Karpas-422 (cell line): ENCODE measurements at regions not wholly inside any gene's neighbourhood (a gene's known extent, or its start where the extent isn't known, plus 50 kb on each side); places are given as distances from the start of the nearest gene placed in this dataset.

Experiments
- DNase-seq: peaks from one replicate; pipeline ENCODE4 v3.0.0-alpha.2; 2015
- H2AFZ ChIP-seq: fragments of 200-600 bp; sonication (generic); 2 replicates; pipeline ENCODE4 v1.6.1; 2014; ENCODE audit warnings: antibody characterized with exemption, low read length, mixed read lengths
- H3K27ac ChIP-seq: fragments of 200-600 bp; sonication (generic); 2 replicates; pipeline ENCODE4 v1.5.1; 2014; ENCODE audit warnings: mild to moderate bottlenecking, low read length, moderate library complexity
- H3K27me3 ChIP-seq: fragments of 200-600 bp; sonication (generic); 2 replicates; pipeline ENCODE4 v1.6.1; 2014; ENCODE audit warnings: low read length, mixed read lengths
- H3K36me3 ChIP-seq: fragments of 200-600 bp; sonication (generic); 2 replicates; pipeline ENCODE4 v1.6.1; 2014; ENCODE audit warnings: low read length, mixed read lengths; ENCODE audit not compliant: insufficient read depth
- H3K4me1 ChIP-seq: fragments of 200-600 bp; sonication (generic); 2 replicates; pipeline ENCODE4 v1.6.1; 2014; ENCODE audit warnings: mild to moderate bottlenecking, low read length, mixed read lengths
- H3K4me2 ChIP-seq: fragments of 200-600 bp; sonication (generic); 2 replicates; pipeline ENCODE4 v1.6.1; 2014; ENCODE audit warnings: low read length, low read depth, mild to moderate bottlenecking; ENCODE audit not compliant: poor library complexity, severe bottlenecking
- H3K4me3 ChIP-seq: fragments of 200-600 bp; sonication (generic); 2 replicates; pipeline ENCODE4 v1.5.1; 2014; ENCODE audit warnings: mild to moderate bottlenecking, antibody characterized with exemption, low read length, mixed read lengths
- H3K79me2 ChIP-seq: fragments of 200-600 bp; sonication (generic); 2 replicates; pipeline ENCODE4 v1.6.1; 2014; ENCODE audit warnings: mild to moderate bottlenecking, low read length, mixed read lengths
- H3K9ac ChIP-seq: fragments of 200-600 bp; sonication (generic); 2 replicates; pipeline ENCODE4 v1.6.0; 2014; ENCODE audit warnings: low read length
- H3K9me2 ChIP-seq: fragments of 200-600 bp; sonication (generic), shearing (Covaris generic); replicated peaks from 2 replicates; pipeline ENCODE4 v1.6.0; 2014; ENCODE audit warnings: mild to moderate bottlenecking, low read length, moderate library complexity; ENCODE audit not compliant: insufficient read depth
- H3K9me3 ChIP-seq: fragments of 300-700, 200-600 bp; sonication (generic); 2 replicates; pipeline ENCODE4 v1.6.1; 2014; ENCODE audit warnings: low read length, mixed read lengths
- H4K20me1 ChIP-seq: fragments of 200-600 bp; sonication (generic); 2 replicates; pipeline ENCODE4 v1.6.1; 2014; ENCODE audit warnings: mild to moderate bottlenecking, antibody characterized with exemption, low read length, low read depth; ENCODE audit not compliant: insufficient read depth

DNA sequence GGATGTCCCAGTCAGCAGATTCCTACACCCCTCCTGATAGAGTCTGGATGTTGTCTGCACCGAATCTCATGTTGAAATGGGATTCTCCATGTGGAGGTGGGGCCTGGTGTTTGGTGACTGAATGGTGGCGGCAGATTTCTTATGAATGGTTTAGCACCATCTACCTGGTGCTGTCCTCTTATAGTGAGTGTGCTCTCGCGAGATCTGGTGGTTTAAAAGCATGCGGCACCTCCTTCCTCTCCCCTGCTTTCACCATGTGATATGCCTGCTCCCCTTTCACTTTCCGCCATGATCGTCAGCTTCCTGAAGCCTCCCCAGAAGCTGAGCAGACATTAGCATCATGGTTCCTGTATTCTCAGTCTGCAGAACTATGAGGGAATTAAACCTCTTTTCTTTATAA, 135.2 kb upstream of the SLC6A11 start:
- no peaks in the 10 kb centered on the region for H4K20me1 ChIP-seq
- no peak overlapping the region for H3K4me2 ChIP-seq
- H2AFZ ChIP-seq: no peak overlapping the region
- H3K9me2 ChIP-seq: no peaks in the 10 kb centered on the region
- no peak overlapping the region for H3K27ac ChIP-seq
- H3K4me1 ChIP-seq: peaks cover 22% of the 10 kb centered on the region
- H3K4me3 ChIP-seq: no peak overlapping the region
- no peak overlapping the region for H3K9ac ChIP-seq
- H3K9me3 ChIP-seq: no peaks in the 10 kb centered on the region
- no peaks in the 10 kb centered on the region for H3K27me3 ChIP-seq
- no peaks in the 10 kb centered on the region for H3K36me3 ChIP-seq
- H3K79me2 ChIP-seq: no peaks in the 10 kb centered on the region
- DNase-seq: no peak

DNA sequence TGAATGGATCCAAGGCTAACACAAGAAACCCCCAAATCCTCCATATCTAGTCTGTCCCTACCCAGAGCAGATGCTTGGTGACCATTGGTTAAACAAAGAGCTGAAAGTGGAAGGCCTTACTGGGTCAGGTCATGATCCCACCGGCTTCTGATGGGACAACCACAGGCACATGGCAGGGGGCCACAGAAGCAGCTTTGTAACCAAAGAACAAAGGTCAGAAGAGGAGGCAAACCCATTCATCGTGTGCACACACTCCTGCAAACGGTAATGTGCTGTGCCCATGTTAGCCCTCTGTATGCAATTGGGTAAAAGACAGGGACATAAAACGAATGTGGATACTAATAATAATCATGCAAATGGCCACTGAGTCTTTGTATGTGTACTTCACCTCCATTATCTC, 133.3 kb upstream of the SLC6A11 start:
- H3K9me3 ChIP-seq: no peaks in the 10 kb centered on the region
- H3K4me3 ChIP-seq: no peak overlapping the region
- H3K4me2 ChIP-seq: peak overlapping the region; percentile 29
- no peak overlapping the region for H2AFZ ChIP-seq
- H3K79me2 ChIP-seq: no peaks in the 10 kb centered on the region
- H3K4me1 ChIP-seq: peaks cover 22% of the 10 kb centered on the region
- no peaks in the 10 kb centered on the region for H4K20me1 ChIP-seq
- H3K36me3 ChIP-seq: no peaks in the 10 kb centered on the region
- H3K9me2 ChIP-seq: no peaks in the 10 kb centered on the region
- no peak overlapping the region for H3K27ac ChIP-seq
- no peak overlapping the region for H3K9ac ChIP-seq
- no peak for DNase-seq
- H3K27me3 ChIP-seq: no peaks in the 10 kb centered on the region

DNA sequence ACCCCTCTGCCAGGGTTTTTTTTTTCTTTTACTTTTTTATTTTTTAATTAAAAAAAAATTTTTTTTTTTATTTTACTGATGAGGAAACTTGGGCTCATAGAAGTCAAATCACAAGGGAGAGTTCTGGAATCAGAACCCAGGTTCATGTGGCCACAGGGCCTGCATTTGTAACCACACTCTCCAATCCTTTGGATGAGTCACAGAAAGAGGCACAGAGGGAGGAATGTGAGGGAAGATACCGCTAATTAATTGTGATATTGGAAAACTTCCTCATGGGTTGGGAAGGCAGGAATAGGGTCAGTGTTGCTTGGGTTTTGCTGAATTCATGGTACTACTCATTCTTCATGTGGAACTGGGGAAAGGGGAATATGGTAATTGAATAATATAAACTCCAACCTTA, 132.9 kb upstream of the SLC6A11 start:
- Histone ChIP-seq H3K27ac (no peak overlapping the region), H3K36me3 (no peaks in the 10 kb centered on the region), H3K4me3 (no peak overlapping the region), H3K79me2 (no peaks in the 10 kb centered on the region), H3K9me3 (no peaks in the 10 kb centered on the region), H4K20me1 (no peaks in the 10 kb centered on the region), H3K9ac (no peak overlapping the region), H3K27me3 (no peaks in the 10 kb centered on the region), H3K4me1 (peaks cover 24% of the 10 kb centered on the region), H2AFZ (no peak overlapping the region), H3K9me2 (no peaks in the 10 kb centered on the region), H3K4me2 (peak overlapping the region; percentile 29)
- no peak for DNase-seq

DNA sequence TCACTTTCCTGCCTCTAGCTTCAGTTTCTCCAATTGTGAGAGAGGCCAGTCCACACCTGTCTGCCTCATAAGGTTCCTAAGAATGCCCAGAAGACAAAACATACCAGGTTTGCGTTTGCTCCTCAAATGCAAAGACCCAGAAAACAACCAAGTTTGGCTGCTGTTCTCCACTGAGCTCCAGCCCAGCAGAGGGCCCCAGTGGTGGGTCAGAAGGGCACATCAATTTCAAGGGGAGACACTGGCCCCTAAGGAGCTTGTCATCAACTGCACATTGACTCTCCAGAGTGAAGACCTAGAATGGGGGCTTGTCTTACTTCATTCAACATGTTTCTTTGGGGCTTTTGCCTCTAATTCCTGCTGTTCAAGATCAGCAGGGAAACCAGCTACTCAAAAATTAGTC, 127.9 kb upstream of the SLC6A11 start:
- DNase-seq: peak; percentile 76
- peaks cover 16% of the 10 kb centered on the region for H3K4me1 ChIP-seq

DNA sequence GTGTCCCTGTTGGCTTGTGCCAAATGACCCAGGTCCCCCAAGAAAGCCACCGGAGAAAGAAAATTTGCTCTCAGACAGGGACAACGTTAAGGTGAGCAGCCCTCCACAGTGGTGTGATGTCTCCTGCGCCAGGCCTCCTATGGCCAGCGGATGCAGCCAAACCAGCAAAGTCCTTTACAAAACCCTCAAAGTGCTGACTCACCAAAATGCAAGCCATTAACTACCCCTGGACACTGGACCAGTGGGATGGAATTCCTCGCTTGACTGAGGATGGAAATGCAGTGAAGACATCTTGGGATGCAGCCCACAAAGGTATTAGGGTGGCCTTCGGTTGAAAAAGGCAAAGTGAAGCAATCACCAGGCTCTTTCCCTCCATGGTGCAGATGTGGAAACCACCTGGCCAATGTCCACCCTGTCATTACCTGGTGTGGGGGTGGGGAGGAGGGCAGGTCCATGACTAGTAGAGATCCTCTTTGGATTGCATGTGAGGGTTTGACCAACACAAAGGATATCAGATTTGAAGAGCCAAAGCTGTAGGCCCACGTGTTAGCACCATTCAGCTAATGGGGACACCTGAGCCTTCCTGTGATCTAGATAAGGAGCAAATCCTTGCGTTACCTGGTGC, 127.4 kb upstream of the SLC6A11 start:
- no peaks in the 10 kb centered on the region for H3K9me3 ChIP-seq
- no peaks in the 10 kb centered on the region for H3K79me2 ChIP-seq
- H3K27ac ChIP-seq: no peak overlapping the region
- H3K36me3 ChIP-seq: no peaks in the 10 kb centered on the region
- no peak for DNase-seq
- no peak overlapping the region for H3K4me2 ChIP-seq
- H3K4me3 ChIP-seq: no peak overlapping the region
- no peaks in the 10 kb centered on the region for H3K9me2 ChIP-seq
- peaks cover 13% of the 10 kb centered on the region for H3K4me1 ChIP-seq
- H4K20me1 ChIP-seq: no peaks in the 10 kb centered on the region
- no peak overlapping the region for H2AFZ ChIP-seq
- no peaks in the 10 kb centered on the region for H3K27me3 ChIP-seq
- H3K9ac ChIP-seq: no peak overlapping the region

More for the DNA sequence above, 127.9 kb upstream of the SLC6A11 start:
- Histone ChIP-seq H3K27ac (no peak overlapping the region), H3K27me3 (no peaks in the 10 kb centered on the region), H3K4me2 (no peak overlapping the region), H4K20me1 (no peaks in the 10 kb centered on the region), H3K9ac (no peak overlapping the region), H3K79me2 (no peaks in the 10 kb centered on the region), H2AFZ (no peak overlapping the region), H3K9me2 (no peaks in the 10 kb centered on the region), H3K9me3 (no peaks in the 10 kb centered on the region), H3K36me3 (no peaks in the 10 kb centered on the region), H3K4me3 (no peak overlapping the region)

DNA sequence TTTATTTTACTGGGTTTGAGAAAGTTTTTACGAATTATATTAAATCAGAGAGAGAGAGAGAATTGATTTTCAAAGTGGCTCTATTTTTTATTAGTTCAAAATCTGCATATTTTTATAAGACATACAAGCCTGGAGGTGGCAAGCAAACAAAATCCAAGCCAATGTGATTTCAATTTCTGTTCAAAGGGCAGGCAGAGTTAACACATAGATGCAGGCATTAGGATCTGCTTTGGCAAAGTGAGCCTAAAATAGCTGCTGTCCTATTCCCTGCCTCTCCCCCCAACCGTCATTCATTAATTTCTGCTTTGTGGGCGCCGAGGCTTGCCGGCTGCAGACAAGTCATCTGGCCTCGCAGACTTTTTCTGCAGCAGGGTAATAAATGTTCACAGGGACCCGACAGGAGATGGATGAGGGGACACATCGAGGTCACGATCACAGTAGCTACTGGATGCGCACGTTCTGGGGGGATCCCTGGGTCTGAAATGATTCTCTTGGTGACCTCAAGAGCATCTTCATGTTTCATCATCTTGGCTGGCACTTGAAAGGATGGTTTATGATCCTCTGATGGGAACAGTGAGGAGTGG, 123.9 kb upstream of the SLC6A11 start:
- DNase-seq: no peak
- Histone ChIP-seq H3K4me2 (no peak overlapping the region), H3K27ac (no peak overlapping the region), H3K79me2 (no peaks in the 10 kb centered on the region), H3K9ac (no peak overlapping the region), H3K9me2 (no peaks in the 10 kb centered on the region), H3K9me3 (no peaks in the 10 kb centered on the region), H3K4me3 (no peak overlapping the region), H4K20me1 (no peaks in the 10 kb centered on the region), H3K36me3 (no peaks in the 10 kb centered on the region), H3K27me3 (0 out of 2 replicates have a peak, but pooled peaks cover 2% of the 10 kb centered on the region), H2AFZ (no peak overlapping the region), H3K4me1 (0 out of 2 replicates have a peak, but pooled peaks cover 4% of the 10 kb centered on the region)

DNA sequence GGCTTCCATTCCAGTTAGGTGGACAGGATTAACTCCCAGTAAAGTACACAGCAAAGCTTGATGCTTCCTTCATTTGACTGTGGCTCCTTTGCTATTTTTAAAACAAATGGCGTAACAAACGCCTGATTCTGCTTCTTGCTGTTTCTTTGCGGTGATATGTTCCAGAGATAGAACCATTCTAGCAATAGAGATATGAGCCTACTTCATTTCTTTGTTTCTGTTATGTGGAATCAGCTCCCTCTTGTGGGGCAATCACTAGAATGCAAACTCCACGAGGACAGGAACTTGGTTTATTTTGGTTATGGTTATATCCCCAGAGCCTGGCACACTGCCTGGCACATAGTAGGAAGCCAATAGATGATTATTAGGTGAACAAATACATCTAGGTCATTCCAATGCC, 122.6 kb upstream of the SLC6A11 start:
- 0 out of 2 replicates have a peak, but pooled peaks cover 2% of the 10 kb centered on the region for H3K27me3 ChIP-seq

DNA sequence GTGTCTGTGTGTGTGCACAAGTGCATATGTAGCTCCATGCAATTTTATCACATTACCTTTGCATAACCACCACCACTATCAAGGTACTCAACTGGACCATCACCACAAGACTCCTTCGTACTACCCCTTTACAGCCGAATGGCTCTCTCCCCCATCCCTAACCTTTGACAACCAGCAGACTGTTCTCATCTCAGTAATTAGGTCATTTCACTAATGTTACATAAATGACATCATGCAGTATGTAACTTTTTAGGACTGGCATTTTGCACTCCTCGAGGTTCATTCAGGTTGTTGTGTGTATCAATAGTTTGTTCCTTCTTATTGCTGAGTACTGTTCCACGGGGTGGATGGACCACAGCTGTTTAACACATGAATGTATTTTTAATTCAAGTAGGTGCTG, 121.8 kb upstream of the SLC6A11 start:
- DNase-seq: no peak

More for the DNA sequence above, 122.6 kb upstream of the SLC6A11 start:
- H3K79me2 ChIP-seq: no peaks in the 10 kb centered on the region
- H3K4me1 ChIP-seq: no peaks in the 10 kb centered on the region
- no peak overlapping the region for H3K27ac ChIP-seq
- H4K20me1 ChIP-seq: no peaks in the 10 kb centered on the region
- H2AFZ ChIP-seq: no peak overlapping the region
- no peak overlapping the region for H3K4me2 ChIP-seq
- H3K9me3 ChIP-seq: no peaks in the 10 kb centered on the region
- DNase-seq: peak; percentile 73
- no peak overlapping the region for H3K4me3 ChIP-seq
- no peaks in the 10 kb centered on the region for H3K9me2 ChIP-seq
- no peak overlapping the region for H3K9ac ChIP-seq
- no peaks in the 10 kb centered on the region for H3K36me3 ChIP-seq

More for the DNA sequence above, 121.8 kb upstream of the SLC6A11 start:
- no peaks in the 10 kb centered on the region for H4K20me1 ChIP-seq
- no peak overlapping the region for H3K9ac ChIP-seq
- no peaks in the 10 kb centered on the region for H3K4me1 ChIP-seq
- H3K9me3 ChIP-seq: no peaks in the 10 kb centered on the region
- no peak overlapping the region for H3K4me2 ChIP-seq
- no peak overlapping the region for H2AFZ ChIP-seq
- H3K79me2 ChIP-seq: no peaks in the 10 kb centered on the region
- no peaks in the 10 kb centered on the region for H3K36me3 ChIP-seq
- 0 out of 2 replicates have a peak, but pooled peaks cover 2% of the 10 kb centered on the region for H3K27me3 ChIP-seq
- H3K27ac ChIP-seq: no peak overlapping the region
- H3K4me3 ChIP-seq: no peak overlapping the region
- no peaks in the 10 kb centered on the region for H3K9me2 ChIP-seq
